Stimulated activated CD4-positive, alpha-beta T cell treated with anti-CD3 and anti-CD28 coated beads, Interleukin-12 subunit alpha, Interleukin-12 subunit beta, amount 100 ng/mL, for 24 hours (primary cell): ENCODE measurements at regions not wholly inside any gene's neighbourhood (a gene's known extent, or its start where the extent isn't known, plus 50 kb on each side); places are given as distances from the start of the nearest gene placed in this dataset.

Source experiments
- DNase-seq, 2 experiments: peaks; one replicate each; pipeline ENCODE4 v3.0.0-alpha.2; 2020; ENCODE audit warnings: low read depth in 2 of 2

DNA sequence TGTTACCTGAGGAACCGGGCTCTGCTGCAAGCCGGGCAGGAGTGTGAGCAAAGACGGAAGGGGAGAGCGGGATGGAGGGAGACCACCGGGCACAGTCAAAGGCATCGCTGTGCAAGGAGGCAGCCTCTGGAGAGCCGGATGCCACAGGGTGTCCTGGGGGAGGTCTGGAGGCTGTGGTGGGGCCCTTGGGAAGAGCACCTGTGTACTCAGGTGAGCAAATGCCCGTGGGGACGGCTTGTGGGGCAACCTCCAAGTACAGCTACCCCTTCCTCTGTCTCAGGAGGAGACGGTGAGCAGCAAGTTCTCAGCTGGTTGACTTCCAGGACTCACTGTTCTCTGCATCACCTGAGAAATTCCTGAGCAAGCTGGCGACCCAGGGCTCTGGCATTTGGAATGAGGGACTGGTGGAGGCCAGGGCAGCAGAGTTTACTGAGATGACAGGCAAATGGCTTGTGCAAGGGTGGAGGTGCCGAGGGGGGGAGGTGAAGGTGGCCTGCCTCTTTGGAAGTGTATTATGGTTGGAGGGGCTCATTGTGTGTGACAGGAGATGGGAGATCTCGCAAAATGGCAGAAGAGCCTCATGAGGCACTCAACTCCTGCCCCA is 345.2 kb upstream of the SHH start:
- DNase-seq: no peak

GRCh38 chr7:156156734-156157408 is 344.6 kb upstream of the SHH start:
- DNase-seq: peak in 1 of 2 experiments; percentile 1

DNA sequence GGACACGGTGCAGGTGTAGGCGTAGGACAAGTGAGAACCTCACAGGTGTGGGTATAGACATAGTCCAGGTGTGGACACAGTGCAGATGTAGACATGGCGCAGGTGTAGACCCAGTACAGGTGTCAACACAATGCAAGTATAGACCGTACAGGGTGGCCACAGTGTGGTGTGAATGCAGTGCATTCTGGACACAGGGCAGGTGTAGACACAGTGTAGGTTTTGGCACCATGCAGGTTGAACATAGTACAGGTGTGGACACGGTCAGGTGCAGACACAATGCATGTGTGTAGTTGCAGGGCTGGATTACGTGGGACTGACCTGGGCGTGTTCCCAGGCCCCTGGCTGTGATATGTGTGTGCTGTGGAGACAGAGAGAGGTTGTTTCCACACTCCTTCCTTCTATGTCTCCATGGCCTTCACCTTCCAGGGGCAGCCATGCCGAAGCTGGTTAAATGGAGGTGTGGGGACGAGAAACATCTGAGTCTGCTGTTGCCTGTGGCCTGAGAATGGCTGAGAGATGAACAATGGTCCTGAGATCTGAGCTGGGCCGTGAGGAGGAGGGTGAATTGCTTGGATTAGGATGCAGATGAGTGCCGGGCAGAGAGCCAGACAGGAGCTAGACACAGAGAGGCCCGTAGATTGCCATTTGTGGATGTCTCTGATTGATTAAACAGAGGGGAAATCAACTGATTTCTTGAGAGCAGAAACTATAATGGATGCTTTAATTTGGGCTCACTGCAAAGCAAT is 343.9 kb upstream of the SHH start:
- no peak for DNase-seq

GRCh38 chr7:156153590-156153989 is 341.3 kb upstream of the SHH start:
- no peak for DNase-seq

- no peak for DNase-seq
These were observed 340.1 kb upstream of the SHH start for GRCh38 chr7:156152390-156152789.

DNA sequence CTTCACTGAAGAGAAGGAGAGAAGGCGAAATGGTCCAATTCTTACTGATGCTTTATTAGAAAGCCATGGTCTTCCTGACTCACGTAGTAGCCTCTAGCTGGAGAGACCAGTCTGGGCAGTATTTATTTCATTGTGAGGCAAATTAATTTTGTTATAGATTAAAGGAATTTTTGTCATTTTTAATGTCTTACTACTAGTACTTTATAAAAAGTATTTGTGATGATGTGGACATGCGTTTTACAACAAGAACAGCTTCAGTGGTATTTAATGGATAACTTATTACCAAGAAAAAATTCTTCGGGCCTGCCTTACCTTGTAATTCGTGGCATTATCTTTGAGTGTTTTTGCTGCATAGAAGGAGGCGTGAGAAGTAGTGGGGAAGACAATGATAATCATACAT is 339.4 kb upstream of the SHH start:
- no peak for DNase-seq

- no peak for DNase-seq
These were observed 338.8 kb upstream of the SHH start for GRCh38 chr7:156151078-156151477.

GRCh38 chr7:156148995-156149394 is 336.7 kb upstream of the SHH start:
- no peak for DNase-seq

DNA sequence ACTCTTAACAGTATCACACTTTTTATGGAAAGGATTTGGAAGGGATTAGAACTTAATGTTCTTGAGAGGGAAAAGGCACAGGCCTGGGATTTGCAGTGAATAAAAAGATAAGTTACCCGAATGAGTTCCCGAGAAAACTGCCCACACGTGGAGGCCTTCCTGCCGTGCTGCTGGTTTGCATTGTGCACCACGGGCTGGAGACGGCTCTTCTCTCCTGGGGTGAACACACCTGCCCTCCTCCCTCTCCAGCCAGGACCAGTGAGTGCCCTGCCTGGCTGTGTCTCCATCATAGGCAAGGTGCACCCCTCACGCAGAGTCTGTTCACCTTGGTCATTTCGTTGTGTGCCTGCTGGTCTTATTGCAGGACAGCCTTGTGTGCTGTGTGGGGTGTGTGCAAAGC is 336.3 kb upstream of the SHH start:
- no peak for DNase-seq

DNA sequence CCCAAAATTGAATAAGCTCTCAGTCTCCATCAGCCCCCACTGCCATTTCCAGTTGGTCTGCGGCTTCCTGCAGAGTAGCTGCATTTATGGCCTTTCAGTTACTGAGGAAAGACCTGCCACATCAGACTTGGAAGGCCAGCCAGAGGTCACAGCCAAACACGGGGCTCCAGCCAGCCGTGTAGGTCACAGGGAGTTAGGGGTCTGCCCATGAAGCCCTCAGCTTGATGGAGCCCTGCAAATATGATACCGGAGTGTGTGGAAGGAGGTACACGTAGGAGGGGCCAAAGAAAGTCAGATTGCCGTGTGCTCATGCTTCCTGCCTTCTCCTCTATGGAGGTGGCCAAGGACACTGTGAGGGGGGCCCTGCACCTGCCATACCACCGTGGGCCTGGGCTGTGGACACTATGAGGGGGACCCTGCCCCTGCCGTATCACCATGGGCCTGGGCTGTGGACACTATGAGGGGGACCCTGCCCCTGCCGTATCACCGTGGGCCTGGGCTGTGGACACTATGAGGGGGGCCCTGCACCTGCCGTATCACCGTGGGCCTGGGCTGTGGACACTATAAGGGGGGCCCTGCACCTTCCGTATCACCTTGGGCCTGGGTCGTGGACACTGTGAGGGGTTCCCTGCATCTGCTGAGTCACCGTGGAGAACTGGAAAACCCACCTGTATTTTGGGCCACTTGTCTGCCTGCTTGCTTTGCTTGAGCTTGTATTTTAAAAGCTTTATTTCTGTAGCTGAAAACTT is 335.7 kb upstream of the SHH start:
- DNase-seq: no peak

- DNase-seq: no peak
These were observed 334.8 kb upstream of the SHH start for GRCh38 chr7:156147104-156147503.

- DNase-seq: no peak
These were observed 333.7 kb upstream of the SHH start for GRCh38 chr7:156145996-156146395.

- DNase-seq: no peak
These were observed 332.9 kb upstream of the SHH start for GRCh38 chr7:156145184-156145583.

DNA sequence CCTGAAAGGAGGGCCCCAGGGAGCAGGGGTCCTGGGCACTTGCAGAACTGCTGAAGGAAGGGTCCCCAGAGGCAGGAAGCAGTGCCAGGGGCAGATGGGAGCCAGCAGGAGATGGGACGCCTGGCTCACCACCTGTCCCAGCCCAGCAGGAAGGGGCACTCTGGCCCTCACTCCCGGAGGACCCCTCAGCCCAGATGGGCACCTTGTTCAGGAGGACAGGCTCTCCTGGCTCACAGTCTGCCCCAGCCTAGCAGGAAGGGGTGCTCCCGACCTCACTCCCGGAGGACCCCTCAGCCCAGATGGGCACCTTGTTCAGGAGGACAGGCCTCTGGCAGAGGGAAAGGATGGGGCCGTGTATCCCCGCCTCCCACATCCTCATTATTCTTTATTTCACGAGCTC is 331.4 kb upstream of the SHH start:
- no peak for DNase-seq

GRCh38 chr7:156143158-156143557 is 330.9 kb upstream of the SHH start:
- no peak for DNase-seq

DNA sequence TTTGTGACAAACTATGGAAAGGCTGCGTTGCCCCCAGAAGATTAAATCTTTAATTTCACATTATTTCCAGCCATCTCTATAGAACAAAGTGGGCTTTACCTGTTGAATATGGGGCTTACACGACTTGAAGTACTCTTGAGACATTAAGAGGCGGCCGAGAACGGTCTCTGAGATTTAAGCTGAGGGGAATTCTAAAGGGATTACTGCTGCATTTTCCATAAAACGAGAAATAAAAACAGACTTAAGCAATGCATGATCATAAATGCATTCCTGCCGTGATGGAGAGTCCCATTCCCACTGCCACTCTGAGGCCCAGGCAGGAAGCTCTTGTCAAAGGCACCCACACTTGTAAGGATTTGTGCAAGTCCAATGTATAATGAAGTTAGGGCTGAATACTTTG is 329.7 kb upstream of the SHH start:
- DNase-seq: no peak

DNA sequence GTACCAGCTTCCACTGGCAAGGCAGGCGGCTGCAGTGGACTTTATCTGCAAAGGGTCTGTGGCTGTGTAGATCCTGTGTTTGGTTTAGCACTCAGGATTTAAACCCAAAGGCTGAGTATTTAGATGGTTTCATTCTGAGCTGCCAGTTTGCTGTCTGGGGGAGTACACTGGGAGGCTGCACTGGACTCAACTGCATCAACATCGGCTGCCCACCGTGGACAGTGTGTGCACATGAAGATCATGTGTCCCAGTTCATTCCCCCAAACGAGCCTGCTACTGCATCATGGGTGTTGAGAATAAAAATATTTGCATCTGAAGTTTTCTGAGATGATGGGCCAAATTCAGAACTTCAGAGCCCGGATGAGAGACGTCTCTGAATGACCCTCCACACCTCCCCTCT is 328.6 kb upstream of the SHH start:
- DNase-seq: no peak

DNA sequence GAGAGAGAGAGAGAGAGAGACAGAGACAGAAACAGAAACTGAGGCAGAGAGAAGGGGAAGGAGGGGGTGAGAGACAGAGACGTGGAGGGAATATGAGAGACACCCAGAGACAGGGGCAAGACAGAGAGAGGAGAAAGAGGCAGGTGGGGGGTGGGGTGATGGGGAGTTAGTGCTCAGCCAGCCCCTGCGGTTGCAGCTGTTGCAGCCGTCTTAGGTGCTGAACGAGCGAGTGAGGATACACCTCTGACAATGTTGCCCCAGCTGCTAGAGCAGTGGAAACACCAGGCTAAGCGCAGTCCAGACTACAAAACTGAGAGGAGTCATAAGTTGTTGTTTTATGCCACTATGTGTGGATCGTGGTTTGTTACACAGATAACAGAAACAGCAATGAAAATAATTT is 328.2 kb upstream of the SHH start:
- no peak for DNase-seq

GRCh38 chr7:156139633-156140032 is 327.4 kb upstream of the SHH start:
- DNase-seq: no peak

DNA sequence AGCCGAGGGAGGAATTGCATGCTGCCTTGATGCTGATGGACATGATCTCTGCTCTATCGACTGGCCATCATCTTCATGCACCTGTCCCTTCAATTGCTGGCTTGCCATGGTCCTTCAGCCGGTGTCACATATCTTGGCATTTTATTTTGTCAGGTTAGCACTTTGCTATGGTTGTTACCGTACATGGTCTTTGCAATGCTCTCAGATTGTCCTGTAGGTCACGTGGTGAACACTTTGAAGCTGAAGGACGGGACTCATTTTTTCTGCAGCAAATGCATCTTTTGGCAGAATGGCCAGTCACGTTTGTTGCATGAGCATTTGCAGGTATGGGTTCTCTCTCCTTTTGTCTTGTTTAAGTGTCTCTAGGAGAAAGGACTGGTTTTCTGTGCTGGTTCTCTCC is 326.8 kb upstream of the SHH start:
- DNase-seq: no peak

DNA sequence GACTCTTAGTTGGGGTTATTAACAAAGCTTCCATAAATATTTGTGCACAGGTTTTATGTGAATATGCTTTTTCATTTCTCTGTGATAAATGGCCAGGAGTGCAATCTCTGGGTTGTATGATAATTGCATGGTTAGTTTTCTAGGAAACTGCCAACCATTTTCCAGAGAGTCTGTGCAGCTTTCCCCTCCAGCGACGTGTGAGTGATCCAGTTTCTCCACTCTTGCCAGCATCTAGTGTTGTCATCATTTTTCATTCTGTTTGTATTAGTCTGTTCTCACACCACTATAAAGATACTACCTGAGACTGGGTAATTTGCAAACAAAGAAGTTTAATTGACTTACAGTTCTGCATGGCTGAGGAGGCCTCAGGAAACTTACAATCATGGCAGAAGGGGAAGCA is 319.6 kb upstream of the SHH start:
- no peak for DNase-seq

DNA sequence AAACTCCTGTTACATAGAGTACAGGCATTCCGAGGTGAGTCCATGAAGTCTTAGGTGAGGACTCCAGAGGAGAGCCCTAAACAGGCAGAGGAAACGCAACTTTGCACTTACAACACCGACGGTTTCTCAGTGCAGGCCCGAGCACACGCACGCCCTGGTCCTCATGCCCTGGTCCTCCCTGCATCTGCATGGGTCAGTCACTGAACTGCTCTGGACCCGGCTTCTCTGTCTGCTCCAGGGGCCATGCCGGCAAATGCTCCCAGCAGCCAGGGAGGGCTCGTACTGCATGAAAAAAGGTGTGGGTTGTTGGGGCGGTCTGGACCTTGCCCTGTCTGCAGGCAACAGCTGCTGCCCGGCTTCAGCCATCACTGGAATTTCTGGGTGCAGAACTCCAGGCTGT is 317.3 kb upstream of the SHH start:
- no peak for DNase-seq

GRCh38 chr7:156128496-156128895 is 316.2 kb upstream of the SHH start:
- no peak for DNase-seq
